ENCODE measurements at regions not wholly inside any gene's neighbourhood (a gene's known extent, or its start where the extent isn't known, plus 50 kb on each side); places are given as distances from the start of the nearest gene placed in this dataset.
"Not testable (repeated sequence)": the region's sequence is repeated elsewhere in the genome, so short reads cannot be mapped to it uniquely, and the experiment has no call there.

- DNase-seq (ENCODE audit: low read depth) = no peak
These were observed 473.7 kb upstream of the PODXL start for GRCh38 chr7:132030086-132030568.

- DNase-seq (ENCODE audit: low read depth) = no peak
These were observed 473.1 kb upstream of the PODXL start for GRCh38 chr7:132029369-132030085.

- no peak for DNase-seq (ENCODE audit: low read depth)
These were observed 471.9 kb upstream of the PODXL start for GRCh38 chr7:132028144-132028920.

DNA sequence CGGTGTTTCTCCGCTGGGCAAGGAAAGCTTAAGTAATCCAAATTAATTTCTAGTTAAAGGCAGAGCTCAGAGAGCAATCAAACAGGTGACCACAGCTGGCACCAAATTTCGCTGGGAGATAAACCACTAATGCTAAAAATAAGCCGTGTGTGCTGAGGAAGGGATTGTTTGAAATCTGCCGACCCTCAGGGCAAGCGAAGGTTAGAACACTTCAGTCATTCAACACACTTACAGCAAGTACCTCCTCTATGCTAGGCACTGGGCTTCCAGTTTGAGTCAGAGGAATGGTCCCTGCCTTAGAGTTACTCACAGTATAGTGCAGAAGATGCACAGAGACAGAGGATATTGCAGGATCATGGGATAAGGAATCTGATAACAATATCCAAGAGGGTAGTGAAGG is 467.9 kb upstream of the PODXL start:
- DNase-seq (ENCODE audit: low read depth) = no peak

DNA sequence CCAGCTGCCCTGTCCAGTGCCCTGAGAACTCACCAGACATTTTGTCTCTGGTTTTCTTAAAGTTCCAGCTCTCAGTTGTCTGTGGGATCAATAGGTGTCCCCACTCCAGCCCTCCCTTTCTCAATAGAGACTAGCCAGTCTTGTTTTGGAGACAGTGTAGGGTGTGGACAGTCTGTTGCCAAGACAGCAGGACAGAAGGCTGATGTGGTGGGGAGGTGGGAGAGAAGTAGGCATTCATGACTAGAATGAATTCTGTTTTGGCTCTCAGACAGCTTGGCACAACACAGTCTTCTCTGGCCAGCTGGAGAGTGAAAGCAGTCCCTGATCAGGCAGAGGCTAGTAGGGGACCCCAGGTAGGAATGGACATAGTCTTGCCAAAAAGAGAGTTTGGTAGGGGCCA is 467.0 kb upstream of the PODXL start:
- no peak for DNase-seq (ENCODE audit: low read depth)

- DNase-seq (ENCODE audit: low read depth) = no peak
These were observed 465.8 kb upstream of the PODXL start for GRCh38 chr7:132022188-132022587.

DNA sequence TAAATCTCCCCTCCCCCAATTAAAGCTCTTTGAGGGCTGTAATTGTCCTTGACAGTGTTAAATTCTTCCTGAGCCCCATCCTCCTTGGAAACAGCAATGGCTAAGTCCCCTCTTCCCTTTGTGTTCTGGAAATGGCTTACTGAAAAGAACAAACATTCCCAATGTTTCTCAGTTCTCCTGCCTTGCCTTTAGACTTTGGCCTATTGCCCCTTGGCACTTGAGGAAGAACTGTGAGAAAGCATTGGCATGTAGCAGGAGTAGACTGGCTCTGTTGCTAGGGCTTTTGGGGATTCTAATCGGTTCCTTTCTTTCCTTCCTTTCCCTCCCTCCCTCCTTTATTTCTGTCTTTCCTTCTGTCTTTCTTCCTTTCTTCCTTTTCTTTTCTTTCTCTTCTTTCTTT is 463.3 kb upstream of the PODXL start:
- no peak for DNase-seq (ENCODE audit: low read depth)

- DNase-seq (ENCODE audit: low read depth) = no peak
These were observed 453.4 kb upstream of the PODXL start for GRCh38 chr7:132009778-132010177.

- no peak for DNase-seq (ENCODE audit: low read depth)
These were observed 448.1 kb upstream of the PODXL start for GRCh38 chr7:132004529-132004928.

DNA sequence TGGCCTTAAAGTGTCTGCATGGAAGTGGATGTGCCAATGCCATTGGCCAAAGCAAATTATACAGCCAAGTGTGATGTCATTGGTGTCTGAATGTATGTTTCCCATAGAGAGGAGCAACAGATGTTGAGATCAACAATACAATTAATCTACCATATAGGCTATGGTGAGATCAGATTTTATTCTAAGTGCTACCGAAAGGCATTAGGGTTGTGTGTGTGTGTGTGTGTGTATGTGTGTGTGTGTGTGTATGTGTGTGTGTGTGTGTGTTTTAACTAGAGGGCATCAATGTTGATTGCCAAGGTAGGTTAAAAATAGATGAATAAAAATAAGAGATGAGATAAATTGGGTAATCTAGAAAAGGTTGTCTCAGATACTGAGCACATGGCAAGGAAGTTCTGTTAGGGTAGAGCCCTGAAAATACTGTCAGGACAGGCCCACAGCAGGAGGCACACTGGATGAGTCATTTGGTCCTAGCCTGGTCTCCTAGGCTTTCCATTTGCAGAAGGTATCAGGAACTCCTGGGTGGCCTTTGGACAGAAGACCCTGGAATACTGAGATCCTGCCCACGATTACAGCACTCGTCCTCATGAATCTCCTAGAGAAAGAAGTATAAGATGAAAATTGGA is 446.0 kb upstream of the PODXL start:
- no peak for DNase-seq (ENCODE audit: low read depth)

DNA sequence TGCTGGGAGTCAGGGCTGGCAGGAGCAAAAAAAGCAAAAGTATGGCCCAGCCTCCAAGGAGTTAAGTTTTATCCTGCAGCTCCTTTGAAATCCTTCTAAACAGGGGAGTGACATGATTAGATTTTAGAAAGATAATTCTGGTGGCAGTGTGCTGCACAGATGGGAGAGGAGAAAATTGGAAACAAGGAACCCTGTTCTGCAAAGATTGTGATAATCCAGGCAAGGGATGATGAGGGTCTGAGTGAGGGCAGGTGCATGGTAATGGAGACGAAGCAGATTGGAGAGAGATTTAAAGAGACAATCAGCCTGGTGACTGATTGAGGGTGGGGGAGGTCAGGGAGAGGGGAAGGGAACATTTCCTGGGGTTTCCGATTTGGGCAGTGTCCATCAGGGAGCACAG is 444.7 kb upstream of the PODXL start:
- no peak for DNase-seq (ENCODE audit: low read depth)

- DNase-seq (ENCODE audit: low read depth) = no peak
These were observed 442.8 kb upstream of the PODXL start for GRCh38 chr7:131999193-131999592.

GRCh38 chr7:131995324-131995723 is 438.9 kb upstream of the PODXL start:
- DNase-seq (ENCODE audit: low read depth) = no peak

GRCh38 chr7:131981069-131981468 is 424.6 kb upstream of the PODXL start:
- DNase-seq (ENCODE audit: low read depth) = not testable (repeated sequence)

DNA sequence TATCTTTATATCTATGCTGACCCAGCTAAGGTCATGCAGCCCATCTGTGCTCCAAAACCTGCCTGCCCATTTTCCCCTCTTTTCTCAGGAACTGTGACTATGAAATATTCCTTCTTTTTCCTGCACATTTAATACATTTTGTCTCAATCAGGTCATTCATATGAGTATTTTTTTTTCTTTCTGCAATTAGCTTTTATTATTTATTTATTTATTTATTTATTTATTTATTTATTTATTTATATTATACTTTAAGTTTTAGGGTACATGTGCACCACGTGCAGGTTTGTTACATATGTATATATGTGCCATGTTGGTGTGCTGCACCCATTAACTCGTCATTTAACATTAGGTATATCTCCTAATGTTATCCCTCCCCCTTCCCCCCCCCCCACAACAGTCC is 421.7 kb upstream of the PODXL start:
- not testable (repeated sequence) for DNase-seq (ENCODE audit: low read depth)

- DNase-seq (ENCODE audit: low read depth) = no peak
These were observed 420.0 kb upstream of the PODXL start for GRCh38 chr7:131976411-131976810.

GRCh38 chr7:131974671-131975070 is 418.2 kb upstream of the PODXL start:
- no peak for DNase-seq (ENCODE audit: low read depth)

- no peak for DNase-seq (ENCODE audit: low read depth)
These were observed 415.8 kb upstream of the PODXL start for GRCh38 chr7:131972251-131972650.

DNA sequence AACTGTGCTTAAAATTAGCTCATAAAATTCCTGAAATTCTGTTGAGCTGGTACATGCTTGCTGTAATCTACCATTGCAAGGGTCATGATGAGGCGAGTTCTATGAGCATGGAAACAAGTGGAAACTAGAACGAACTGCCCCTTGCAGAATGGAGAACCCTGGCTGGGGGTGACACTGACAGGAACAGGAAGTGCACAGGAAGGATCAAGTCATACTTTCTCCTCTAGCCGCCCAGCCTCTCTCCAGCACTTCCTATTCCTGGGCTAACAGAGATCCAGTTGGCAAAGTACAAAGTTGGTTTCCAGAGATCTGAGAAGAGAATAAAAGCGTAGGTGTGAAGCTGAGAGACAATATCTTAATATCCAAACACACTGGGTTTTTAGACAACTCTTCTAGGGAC is 414.2 kb upstream of the PODXL start:
- no peak for DNase-seq (ENCODE audit: low read depth)

DNA sequence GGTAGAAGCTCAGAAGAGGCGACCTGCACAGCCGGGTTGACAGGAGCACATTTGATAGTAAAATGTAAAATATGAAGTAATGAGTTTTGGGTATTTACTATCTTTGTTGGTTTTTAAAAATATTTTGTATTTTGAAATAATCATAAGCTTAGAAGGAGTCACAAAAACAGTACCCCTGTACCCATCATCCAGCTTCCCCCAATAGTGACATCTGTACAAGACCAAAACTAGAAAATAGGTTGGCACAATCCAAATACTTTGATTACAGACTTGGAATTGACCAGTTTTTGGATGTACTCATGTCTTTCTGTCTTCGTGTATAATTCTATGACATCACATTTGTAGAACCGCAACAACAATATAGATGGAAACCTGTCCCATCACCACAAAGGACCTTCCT is 413.1 kb upstream of the PODXL start:
- no peak for DNase-seq (ENCODE audit: low read depth)

GRCh38 chr7:131967216-131967730 is 410.8 kb upstream of the PODXL start:
- DNase-seq (ENCODE audit: low read depth) = no peak

DNA sequence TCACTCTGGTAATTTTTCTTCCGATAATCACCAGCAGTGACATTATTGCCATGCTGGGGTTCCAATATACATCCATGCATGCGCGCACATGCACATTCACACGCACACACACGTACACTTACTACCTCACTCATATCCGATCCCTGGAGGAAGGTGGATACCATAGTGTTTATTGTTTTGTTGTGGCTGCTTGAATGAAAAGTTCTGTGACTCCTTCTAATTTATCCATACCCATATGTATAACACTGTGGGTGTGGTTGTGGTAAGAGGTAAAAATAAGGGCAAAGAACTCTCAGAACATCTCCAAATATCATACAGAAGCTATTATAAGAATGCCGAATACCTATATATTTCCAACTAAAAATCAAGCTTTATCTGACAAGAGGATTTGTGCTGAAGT is 407.8 kb upstream of the PODXL start:
- DNase-seq (ENCODE audit: low read depth) = no peak

All from activated T-cell treated with anti-CD3 and anti-CD28 coated beads for 24 hours (primary cell).